HL-60 (cell line): ENCODE measurements at regions not wholly inside any gene's neighbourhood (a gene's known extent, or its start where the extent isn't known, plus 50 kb on each side); places are given as distances from the start of the nearest gene placed in this dataset.

Source experiments
- POLR2AphosphoS5 ChIP-seq: IDR thresholded peaks from 2 replicates; pipeline ENCODE4 v1.6.1; 2012; ENCODE audit warnings: low read depth
- TF ChIP-seq, protein P1 (sequence below): IDR thresholded peaks from one replicate; pipeline ENCODE4 v1.5.1; 2011; ENCODE audit warnings: low read length, control low read depth, inconsistent platforms; ENCODE audit not compliant: insufficient read depth

DNA sequence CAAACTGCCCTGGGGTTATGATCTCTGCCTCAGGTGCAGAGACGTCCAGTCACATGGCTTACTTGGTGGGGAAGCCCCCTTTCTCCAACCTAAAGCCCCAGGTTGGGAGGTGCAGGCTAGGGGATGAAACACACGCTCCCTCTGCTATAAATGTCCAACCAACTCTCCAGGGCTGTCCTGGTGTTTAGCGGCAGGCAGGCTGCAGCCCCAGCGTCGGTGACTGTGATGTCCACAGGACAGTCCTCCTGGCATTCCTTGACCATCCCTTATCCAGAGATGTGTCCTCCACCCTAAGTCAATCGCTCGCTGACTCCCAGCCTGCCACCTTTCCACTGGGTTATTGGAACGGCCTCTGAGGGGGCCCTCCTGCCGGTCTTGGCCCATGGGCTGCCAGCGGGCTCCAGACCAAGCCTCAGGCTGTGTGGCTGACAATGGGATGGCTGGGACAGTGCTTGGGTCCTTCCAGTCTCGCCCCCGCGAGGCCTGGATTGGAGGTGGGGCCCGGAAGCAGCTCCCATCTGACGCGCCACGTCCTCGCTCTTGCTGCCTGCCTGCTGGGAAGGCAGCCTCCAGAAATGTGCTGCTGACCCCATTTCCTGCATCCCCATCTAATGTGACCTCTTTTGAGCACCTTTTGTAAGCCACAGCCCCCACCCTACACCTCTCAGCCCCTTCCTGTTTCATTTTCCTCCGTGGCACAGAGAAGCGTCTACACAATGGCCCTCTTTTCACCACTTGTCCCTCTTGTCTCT, 60.8 kb upstream of the ADRA2C start:
- no peak for TF ChIP-seq POLR2AphosphoS5
- TF ChIP-seq, protein P1, sequence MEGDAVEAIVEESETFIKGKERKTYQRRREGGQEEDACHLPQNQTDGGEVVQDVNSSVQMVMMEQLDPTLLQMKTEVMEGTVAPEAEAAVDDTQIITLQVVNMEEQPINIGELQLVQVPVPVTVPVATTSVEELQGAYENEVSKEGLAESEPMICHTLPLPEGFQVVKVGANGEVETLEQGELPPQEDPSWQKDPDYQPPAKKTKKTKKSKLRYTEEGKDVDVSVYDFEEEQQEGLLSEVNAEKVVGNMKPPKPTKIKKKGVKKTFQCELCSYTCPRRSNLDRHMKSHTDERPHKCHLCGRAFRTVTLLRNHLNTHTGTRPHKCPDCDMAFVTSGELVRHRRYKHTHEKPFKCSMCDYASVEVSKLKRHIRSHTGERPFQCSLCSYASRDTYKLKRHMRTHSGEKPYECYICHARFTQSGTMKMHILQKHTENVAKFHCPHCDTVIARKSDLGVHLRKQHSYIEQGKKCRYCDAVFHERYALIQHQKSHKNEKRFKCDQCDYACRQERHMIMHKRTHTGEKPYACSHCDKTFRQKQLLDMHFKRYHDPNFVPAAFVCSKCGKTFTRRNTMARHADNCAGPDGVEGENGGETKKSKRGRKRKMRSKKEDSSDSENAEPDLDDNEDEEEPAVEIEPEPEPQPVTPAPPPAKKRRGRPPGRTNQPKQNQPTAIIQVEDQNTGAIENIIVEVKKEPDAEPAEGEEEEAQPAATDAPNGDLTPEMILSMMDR: no peak
